ENCODE measurements at regions not wholly inside any gene's neighbourhood (a gene's known extent, or its start where the extent isn't known, plus 50 kb on each side); places are given as distances from the start of the nearest gene placed in this dataset.
"Not testable (repeated sequence)": the region's sequence is repeated elsewhere in the genome, so short reads cannot be mapped to it uniquely, and the experiment has no call there.

DNA sequence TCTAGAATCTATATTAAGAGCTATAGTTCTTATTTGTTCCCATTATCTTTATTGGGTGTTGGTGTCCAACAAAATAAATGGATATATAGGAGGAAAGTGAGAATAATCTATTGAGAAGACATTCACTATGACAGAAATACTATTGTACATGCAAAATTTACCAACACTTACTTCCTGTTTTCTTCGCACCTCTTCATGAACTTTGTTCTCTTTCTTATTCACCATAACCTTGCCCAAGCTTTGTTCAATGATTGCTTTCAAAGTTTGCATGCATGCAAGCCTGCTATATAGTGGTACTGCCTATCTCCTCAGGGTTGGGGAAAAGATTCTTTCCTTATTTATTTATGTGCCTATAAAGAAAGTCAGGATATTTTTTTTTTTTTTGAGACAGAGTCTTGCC lies 176.4 kb upstream of the JADE1 start:
- Histone ChIP-seq H3K9me3 (no peaks in the 10 kb centered on the region), H3K36me3 (no peaks in the 10 kb centered on the region), H3K27me3 (no peaks in the 10 kb centered on the region), H3K4me3 (no peak overlapping the region), H3K4me1 (peaks cover 0 to 26% (median 0%) of the 10 kb centered on the region in 3 donors), H3K27ac (no peak overlapping the region)
- TF ChIP-seq CTCF (IDR thresholded peaks at IDR 0.05) = no peak
- no peak for TF ChIP-seq POLR2A (IDR thresholded peaks at IDR 0.05)
- intact Hi-C loops (cut with DNase I) = no loop called here
- DNase-seq = no peak
- 57 to 76% methylated on average over 1 of the region's 1 CpG for WGBS, 2 donors

DNA sequence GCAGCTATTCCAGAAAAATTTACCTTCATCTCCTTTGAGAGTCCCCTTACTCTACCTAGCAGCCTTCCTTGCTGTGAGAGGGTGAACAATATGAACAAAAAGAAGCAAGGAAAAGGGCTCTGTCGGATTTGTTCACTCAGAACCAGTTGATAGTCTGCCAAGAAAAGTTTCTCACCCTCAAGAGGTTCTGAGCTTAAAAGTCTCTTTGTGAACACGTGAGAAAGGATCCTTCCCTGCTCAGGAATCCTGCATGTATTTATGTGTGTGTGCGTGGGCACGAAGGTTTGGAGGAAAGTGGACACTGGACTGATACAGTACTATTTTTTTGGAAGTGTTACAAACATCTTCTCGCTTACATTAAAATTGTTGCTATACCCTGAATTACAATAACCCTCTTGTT lies 178.6 kb upstream of the JADE1 start:
- H3K27ac ChIP-seq = no peak overlapping the region
- no peak for TF ChIP-seq POLR2A (IDR thresholded peaks at IDR 0.05)
- no peak for TF ChIP-seq CTCF (IDR thresholded peaks at IDR 0.05)
- no peak overlapping the region for H3K4me3 ChIP-seq
- H3K36me3 ChIP-seq = no peaks in the 10 kb centered on the region
- 52 to 61% methylated on average over 5 of the region's 5 CpGs for WGBS, 2 donors
- no peaks in the 10 kb centered on the region for H3K27me3 ChIP-seq
- peaks cover 0 to 22% (median 0%) of the 10 kb centered on the region in 3 donors for H3K4me1 ChIP-seq
- intact Hi-C loops (cut with DNase I) = no loop called here
- no peaks in the 10 kb centered on the region for H3K9me3 ChIP-seq
- DNase-seq = no peak

DNA sequence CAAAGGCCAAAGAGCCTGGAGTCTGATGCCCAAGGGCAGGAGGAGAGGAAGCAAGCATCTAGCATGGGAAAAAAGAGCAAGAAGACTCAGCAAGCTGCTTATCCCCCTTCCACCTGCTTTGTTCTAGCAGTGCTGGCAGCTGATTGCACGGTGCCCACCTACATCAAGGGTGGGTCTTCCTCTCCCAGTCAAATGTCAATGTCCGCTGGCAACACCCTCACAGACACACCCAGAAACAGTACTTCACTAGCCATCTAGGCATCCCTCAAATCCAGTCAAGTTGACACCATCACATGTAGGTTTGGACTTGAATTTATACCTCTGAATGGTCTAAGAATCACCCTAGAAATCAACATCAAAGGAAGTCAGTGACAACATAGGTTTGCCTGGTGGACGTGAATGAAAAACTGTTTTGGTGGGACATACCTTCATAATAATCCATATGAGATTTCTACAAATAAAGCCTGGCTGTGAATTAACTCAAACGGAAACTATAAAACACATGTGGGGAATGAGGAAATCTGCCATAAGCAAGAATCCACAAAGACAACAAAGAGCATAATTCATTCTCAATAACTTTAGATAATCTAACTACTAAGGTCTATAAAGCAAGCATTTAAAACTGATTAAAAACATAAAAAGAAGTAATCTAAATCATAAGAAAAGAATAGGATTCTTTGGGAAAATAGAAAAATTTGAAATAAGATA lies 185.8 kb upstream of the JADE1 start:
- intact Hi-C loops (cut with DNase I) = no loop called here
- H3K9me3 ChIP-seq = no peaks in the 10 kb centered on the region
- H3K27ac ChIP-seq = no peak overlapping the region
- DNase-seq = no peak
- H3K36me3 ChIP-seq = no peaks in the 10 kb centered on the region
- TF ChIP-seq POLR2A (IDR thresholded peaks at IDR 0.05) (no peak), CTCF (IDR thresholded peaks at IDR 0.05) (no peak)
- no peaks in the 10 kb centered on the region for H3K27me3 ChIP-seq
- no peak overlapping the region for H3K4me3 ChIP-seq
- H3K4me1 ChIP-seq = no peaks in the 10 kb centered on the region
- WGBS, 2 donors = 91 to 92% methylated on average over 4 of the region's 4 CpGs

DNA sequence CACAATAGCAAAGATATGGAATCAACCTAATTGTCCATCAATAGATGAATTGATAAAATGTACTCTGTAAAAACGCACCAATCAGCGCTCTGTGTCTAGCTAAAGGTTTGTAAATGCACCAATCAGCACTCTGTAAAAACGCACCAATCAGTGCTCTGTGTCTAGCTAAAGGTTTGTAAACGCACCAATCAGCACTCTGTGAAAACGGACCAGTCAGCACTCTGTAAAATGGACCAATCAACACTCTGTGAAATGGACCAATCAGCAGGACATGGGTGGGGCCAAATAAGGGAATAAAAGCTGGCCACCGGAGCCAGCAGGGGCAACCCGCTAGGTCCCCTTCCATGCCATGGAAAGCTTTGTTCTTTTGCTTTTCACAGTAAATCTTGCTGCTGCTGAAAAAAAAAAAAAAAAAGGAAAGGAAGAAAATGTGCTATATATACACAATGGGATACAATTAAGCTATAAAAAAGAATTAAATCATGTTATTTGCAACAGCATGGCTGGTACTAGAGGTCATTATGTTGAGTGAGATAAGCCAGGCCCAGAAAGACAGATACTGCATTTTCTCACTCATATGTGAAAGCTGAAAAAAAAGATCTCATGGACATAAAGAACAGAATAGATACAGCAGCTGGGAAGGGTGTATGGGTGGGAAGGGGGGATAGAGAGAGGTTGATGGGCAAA lies 189.1 kb upstream of the JADE1 start:
- H3K4me1 ChIP-seq; H3K36me3 ChIP-seq; H3K4me3 ChIP-seq; DNase-seq; H3K27me3 ChIP-seq; intact Hi-C loops (cut with DNase I); H3K9me3 ChIP-seq; H3K27ac ChIP-seq: not testable (repeated sequence)
- WGBS, 2 donors = 83 to 98% methylated on average over 7 of the region's 7 CpGs

DNA sequence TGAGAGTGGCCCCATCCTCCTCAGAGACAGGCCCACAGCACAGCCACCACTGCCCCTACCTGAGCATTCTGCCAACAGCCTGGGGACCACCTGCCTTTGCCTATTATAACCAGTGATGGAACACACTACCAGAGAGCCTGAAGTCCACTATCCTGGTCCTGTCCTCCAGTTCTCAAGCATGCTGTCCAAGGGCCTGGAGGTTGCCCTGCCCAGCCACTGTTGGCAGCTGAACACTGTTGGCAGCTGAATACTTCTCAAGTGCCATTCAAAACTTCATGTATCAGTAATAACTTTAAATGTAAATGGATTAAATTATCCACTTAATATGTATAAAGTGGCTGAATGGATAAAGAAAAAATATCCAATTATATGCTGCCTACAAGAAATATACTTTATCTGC lies 194.3 kb upstream of the JADE1 start:
- no peak overlapping the region for H3K27ac ChIP-seq
- no peak overlapping the region for H3K4me3 ChIP-seq
- no peak for DNase-seq
- H3K4me1 ChIP-seq = no peaks in the 10 kb centered on the region
- H3K36me3 ChIP-seq = no peaks in the 10 kb centered on the region
- no peak for TF ChIP-seq POLR2A (IDR thresholded peaks at IDR 0.05)
- TF ChIP-seq CTCF (IDR thresholded peaks at IDR 0.05) = no peak
- no peaks in the 10 kb centered on the region for H3K9me3 ChIP-seq
- intact Hi-C loops (cut with DNase I) = no loop called here
- H3K27me3 ChIP-seq = no peaks in the 10 kb centered on the region

Measured in esophagus squamous epithelium (tissue), 5 donors.